22Rv1 (cell line): ENCODE measurements at regions not wholly inside any gene's neighbourhood (a gene's known extent, or its start where the extent isn't known, plus 50 kb on each side); places are given as distances from the start of the nearest gene placed in this dataset.

Experiments
- CTCF ChIP-seq: fragments of 450-650 bp; IDR thresholded peaks from 2 replicates; pipeline ENCODE4 v1.5.1; 2017; ENCODE audit warnings: mild to moderate bottlenecking
- ZFX ChIP-seq: fragments of 450-650 bp; IDR thresholded peaks from 2 replicates; pipeline ENCODE4 v1.6.1; 2017; ENCODE audit warnings: antibody characterized with exemption, borderline replicate concordance

- TF ChIP-seq CTCF, result no peak
- TF ChIP-seq ZFX, result no peak
Measured at GRCh38 chr17:74130841-74131240, 72.6 kb upstream of the RPL38 start.
